Globus pallidus (tissue), 1 donor: ENCODE measurements at regions not wholly inside any gene's neighbourhood (a gene's known extent, or its start where the extent isn't known, plus 50 kb on each side); places are given as distances from the start of the nearest gene placed in this dataset.

Experiments
- DNase-seq: peaks from one replicate; pipeline ENCODE4 v3.0.0-alpha.2; 2015; ENCODE audit warnings: low spot score

DNA sequence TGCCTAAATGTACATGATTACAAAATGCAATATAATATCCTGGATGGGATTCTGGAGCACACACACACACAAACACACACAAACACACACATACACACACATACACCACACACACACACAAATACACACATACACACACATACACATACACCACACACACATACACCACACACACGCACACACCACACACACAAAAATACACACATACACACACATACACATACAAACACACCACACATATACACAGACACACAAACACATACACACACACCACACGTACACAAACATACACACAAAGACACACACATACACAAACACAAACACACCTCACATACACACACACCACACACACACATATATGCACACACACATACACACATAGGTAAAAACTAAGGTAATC is 134.6 kb upstream of the SYNDIG1 start:
- DNase-seq, result no peak

DNA sequence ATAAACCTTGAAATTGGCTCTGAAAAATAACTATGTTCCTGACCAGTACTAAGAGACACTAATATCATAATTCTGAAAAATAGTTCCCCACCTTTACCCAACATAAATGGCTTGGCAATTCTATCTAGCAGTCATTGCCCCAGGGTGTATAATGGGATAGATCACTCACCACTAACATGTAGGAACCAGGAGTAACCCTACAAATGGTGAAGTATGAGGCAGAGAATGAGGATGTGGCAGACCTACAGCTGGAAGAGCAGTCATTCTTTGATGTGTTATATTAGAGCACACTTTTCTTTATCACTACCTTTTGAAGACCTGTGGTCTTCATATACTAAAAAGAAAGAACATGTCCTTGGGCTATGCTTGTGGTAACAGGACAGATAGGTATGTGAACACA is 136.5 kb upstream of the SYNDIG1 start:
- no peak for DNase-seq

DNA sequence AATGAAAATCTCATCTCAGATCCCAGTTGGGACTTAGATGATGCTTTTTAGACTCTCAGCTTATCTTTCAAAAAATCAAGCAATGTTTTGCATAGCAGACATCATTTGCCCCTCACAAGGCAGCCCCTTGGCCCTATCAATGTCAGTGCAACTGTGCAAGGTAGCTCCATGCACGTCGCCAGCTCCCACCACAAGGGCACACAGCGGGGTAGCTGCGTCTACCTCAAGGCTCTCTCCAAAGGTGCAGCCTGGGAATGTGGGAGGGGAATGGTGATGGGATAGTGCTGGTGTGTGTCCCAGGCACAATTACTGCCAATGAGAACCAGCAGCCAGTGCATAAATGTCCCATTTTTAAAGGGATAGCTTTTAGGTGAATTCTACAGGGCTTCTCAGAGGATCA is 137.5 kb upstream of the SYNDIG1 start:
- no peak for DNase-seq

DNA sequence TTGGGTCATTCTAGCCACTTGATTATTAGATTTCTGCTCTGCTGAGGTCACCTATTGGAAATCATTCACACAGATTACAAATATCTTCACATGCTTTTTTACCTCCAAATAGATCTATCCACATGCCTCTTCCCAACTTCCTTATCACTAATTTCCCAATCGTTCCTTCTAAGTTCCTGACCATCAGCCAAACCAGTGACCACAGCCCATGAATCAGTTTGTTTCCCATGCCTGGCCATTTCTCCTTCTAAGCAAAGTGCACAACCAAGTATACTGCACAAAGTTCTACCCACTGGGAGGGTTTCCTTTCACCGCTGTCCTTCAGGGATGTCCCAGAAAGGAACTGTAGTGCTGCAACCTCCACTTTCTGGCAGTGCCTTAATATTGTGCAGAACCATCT is 140.5 kb upstream of the SYNDIG1 start:
- no peak for DNase-seq

DNA sequence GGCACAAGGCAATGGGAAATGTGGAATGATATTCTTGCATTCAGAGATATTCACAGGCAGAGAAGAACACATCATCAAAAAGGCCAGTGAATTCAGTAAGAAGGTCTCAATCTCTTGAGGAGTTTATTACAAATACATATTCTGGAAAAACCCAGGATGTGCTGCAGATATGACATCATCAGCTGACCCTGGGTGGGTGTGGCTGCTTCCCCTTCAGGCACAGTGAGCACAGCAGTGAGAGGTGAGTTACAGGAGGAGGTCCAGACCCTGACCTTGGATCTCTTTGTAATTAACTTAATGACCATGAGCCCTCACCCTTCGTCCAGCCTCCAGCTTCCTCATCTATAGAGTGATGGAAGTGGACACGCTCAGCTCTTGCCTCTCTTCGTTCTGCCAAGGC is 147.5 kb upstream of the SYNDIG1 start:
- no peak for DNase-seq

DNA sequence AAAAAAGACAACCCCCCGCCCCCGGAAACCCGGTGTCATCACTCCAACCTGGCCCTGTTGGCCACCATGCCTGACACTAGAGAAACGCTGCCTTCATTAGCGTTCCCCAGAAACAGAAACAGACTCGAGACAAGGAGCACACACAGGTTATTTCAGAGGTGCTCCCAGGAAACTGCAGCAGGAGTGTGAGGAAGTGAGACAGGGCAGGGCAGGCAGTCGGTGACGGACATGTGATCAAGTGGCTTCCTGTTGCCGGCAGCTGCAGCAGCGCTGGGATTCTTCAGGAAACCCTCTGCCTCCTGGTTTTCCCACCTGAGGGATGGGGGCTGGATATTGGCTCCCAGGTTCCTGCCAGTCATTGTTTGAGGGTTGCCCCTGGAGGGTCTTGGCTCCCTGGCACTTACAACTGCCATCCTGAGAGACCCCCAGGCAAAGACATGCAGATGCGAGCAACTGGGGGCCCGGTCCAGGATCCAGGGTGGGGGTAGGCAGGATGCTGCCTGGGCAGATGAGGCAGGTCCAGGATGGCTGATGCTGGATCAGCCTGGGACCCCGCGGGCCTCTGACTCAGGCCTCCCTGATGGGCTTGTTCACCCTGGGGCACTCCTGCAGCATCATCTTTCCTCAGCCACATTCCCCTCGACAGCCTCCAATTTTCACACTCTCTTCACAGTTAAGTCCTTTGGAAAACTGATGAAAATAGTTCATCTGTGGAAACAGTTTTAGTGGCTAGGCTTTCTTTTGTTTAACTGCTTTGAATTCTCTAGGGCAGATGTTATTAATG is 150.7 kb upstream of the SYNDIG1 start:
- no peak for DNase-seq

DNA sequence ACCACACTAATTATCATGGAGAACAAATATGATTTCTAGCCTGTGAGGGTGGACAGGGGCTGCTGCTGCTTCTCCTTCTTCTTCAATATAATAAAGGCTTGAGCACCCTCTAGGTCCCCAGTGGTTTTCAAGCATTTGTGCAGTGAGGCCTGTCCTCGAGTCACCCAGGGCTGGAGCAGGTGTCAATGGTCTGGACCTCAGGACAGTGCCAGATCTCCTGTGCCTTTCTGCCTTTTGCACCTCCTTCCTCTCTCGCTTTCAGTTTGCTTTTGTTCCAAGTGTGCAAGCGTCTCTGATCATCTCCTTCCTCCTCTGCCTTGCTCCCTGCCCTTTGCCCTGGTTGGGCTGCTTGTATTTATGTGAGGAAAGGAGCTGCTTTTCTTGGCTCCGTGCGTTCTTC is 152.2 kb upstream of the SYNDIG1 start:
- peak; percentile 13 for DNase-seq

DNA sequence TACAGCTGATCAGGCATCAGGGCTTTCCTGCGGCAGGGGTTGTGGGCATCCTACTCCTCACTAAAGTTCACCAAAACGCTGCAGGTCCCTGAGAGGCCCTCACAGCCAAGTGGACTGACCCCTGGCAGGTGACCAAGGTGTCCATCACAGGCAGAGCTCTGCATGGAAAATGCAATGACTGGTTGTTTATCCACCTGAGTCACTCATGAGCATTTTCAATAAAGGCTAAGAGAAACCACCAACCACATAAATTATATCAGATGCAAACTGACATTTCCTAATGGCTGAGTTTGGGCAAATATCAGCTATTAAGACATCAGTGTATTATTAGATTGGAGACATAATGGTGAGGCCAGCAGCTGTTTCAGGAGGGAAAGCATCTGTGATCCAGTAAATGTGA is 152.7 kb upstream of the SYNDIG1 start:
- no peak for DNase-seq

DNA sequence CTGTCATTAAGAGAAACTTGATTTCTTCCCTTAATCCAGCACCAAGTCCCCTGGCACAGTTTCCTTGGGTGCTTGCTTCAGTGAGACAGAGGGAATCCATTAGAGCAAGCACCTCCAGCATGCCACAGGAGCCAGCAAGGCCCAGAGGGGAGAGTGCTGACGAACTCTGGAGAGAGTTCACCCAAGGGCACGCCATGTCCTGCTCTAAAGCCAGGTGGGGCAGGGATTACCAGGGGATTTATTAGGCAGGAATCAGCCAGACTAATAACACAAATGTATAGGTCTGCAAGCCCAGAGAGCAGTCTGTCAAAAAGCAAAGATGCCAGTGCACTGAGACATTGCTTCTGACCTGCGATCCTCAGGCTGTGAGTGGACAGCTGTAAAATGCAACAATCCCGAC is 155.4 kb upstream of the SYNDIG1 start:
- DNase-seq, result no peak

DNA sequence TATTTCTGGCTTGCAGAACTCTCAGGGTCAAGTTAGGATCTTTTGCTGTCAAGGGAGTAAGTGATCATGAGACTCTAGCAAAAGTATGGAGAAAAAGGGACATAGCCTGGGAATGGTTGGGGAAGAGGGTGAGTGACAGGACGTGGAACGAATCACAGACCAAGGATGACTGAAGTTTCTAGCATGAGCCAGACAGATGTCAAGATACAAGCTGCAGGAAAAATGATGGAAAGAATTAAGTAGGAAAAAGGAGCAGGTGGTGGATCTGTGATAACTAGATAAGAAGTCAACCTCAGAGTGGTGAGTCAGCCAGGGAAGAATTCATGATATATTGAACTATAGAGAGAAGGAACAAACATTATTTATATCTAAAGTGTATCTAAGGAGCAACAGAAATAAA is 159.8 kb upstream of the SYNDIG1 start:
- DNase-seq, result no peak

DNA sequence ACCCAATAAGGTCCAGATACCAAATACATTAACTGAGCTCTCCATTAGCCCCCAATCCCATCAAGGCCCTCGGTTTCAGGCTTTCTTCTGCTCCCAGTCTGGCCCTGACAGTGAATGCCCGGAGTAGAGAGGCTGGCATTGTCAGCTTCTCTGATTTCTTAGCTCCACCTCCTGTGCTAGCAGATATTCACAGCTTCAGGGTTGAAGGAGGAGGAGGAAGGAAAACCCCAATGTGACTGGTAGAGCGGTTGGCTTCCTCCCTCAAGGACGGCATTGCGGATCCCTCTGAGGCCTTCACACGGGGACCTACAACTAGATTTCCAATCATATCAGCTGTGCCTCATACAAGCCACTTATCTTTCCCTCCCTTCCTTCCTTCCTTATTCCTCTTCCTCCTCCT is 164.1 kb upstream of the SYNDIG1 start:
- peak; percentile 40 for DNase-seq

DNA sequence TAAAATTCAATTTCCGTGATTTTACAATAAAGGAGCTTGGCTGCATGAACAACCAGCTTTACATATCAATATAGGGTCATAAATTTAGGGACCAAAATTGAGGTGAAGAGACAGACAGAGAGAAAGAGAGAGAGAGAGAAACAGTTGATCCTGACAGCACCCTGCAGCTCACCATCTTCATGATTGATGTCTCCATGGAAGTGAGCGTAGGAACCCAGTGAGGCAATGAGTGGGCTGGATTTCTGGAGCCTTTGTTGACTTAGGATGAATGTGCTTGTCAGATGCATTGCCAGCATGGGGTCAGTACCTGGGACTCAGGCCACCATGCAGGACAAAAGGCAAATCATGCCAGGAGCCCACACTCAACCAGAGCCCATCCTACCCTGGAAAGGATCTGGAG is 165.1 kb upstream of the SYNDIG1 start:
- DNase-seq, result no peak

DNA sequence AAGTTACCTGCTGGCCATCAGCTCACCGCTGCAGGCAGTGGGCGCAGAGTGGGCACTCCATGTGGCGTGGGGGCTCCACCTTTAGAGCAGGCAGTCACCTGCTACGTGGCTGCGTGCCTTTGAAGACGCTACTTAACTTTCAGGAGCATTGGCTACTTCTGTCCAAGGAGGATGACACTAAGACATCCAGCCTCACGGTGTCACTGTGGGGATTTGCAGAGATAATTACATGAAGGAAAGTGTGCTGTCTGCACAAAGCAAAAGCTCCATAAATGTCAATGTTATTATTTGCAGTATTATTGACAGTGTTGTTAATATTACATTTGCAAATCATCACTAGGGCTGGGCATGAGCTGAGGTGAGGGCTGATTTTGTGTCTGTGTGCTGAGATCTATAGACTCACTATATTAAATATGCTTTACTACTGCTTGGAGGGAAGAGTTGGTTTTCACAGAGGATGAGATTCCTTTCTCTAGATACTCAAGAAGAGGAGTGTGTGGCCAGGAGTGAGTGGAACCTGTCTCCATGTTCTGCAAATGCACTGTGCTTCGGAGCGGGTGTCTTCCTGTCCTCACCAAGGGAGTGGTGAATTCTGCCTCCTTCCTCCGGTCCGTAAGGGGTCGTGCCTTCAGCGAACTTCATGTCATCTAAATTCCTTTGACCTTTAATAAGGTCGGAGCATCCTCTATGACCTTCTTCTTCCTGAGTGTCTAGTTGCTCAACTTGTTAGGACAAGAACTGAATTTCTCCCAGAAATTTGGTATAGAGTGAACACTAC is 165.8 kb upstream of the SYNDIG1 start:
- peak; percentile 67 for DNase-seq

DNA sequence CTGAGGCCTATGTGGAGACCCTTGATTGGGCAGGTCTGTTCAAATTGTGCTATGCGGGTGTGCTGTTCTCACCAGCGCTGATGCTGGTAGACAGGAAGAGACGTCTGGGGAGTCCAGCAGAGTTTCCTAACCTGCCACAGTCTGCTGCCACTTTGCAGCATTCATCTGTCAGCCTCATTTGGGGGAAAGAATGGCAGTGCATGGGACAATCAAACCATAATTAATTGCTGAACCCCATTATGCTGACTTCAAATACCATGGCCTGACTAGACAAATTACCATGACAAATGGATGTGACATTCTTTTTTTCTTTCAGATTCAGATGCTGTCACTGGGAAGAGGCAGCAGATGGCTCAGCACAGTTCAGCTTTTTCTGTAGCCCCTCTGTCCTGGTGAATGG is 171.4 kb upstream of the SYNDIG1 start:
- no peak for DNase-seq

DNA sequence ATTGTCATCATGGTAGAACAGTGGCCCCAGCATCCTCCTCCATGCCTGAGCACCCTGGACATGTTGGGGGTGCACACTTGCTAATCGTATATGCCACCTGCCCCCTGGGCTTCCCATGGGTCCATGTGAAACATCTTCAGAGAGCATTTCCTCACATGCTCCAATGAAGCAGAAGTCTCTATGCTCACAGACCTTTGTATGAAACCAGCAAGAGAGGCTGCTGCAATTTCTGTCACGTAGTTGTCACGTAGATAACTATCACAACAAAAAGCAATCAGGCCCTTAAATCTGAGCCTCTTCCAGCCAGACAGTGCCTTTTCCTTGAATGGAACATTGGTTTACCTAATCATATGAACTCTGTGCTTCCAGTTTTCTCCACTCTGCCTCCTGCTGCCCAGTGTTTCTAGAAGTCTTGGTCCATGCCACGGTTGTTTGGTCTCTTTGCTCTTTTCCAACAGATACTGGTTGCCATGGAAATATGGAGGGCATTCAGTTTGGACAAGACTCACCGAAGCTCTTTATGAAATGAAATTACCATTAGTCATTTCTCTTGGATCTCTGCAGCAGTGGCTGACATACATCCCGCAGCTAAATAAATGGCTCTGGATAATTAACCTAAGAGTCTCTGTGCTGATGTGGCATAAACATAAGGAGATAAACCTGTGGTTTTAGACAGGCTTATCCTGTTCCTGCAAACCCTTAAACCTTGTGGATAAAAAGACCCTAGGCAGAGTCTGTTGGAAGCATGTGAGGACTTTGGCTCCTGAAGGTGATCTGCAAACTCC is 172.8 kb upstream of the SYNDIG1 start:
- DNase-seq, result no peak

DNA sequence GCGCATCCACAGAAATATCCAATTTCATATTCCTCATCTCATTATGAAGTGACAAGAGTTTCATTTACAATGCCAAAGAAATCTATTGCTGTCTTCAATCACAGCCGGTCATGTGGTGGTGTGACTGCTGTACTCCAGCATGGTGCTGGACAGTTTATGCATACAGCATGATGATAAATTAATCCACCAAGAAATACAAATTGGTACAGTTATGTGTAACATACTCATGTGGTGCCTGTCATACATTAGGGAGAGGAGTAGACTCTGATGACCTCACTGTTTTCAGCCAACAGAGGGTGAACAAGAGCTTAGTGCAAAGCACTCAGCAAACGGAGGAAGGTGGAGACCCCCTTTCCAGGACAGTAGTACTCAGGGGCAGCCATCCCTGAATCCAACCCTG is 178.4 kb upstream of the SYNDIG1 start:
- no peak for DNase-seq

DNA sequence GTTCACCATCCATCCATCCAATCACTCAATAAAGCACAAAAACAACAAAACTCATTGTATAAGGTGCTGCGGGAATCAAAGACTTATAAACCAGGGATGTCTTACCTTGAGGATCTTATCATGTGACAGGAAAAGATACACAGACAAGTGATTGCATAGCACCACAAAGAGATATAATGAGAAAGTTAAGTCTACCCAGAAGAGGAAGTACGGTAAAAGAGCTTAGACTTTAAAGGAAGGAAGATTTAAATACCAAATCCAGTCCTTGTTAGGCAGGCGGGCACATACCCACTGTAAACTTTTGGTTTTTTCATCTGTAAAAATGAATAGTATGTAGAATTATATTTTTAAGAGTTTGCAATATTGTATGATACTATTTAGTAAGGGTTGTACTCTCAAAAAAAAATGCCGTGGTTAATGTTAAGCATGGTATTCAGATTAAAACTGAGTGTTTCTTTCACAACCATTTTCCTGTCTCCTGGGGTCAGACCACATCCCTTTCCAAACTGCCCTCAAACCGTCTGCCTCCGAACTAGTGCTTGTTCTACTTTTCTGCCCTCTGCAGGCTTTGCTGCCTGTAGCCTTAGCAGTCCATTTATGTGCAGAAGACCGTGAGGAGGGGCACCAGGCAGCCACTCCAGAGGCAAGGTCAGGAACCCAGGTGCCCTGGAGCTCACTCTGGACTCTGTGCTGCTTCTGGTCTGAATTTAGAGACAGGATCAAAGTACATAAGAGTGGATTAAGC is 179.5 kb upstream of the SYNDIG1 start:
- DNase-seq, result no peak

DNA sequence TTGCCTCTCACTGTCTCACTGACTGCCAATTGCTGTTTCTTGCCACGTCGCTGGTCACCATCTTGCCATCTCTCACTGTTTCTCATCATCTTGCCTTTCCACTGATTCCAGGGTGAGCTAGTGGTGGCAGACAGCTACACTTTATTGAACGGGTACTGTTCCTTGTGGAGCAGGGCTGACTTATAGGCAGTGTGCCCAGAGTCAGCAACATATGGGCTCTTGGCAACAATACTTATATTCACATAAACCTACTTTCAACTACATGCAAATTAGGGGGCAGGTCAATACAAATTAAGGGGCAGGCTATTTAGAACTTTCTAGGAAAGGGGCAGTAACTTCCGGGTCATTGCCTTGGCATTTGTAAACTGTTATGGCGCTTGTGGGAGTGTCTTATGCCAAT is 186.2 kb upstream of the SYNDIG1 start:
- no peak for DNase-seq

DNA sequence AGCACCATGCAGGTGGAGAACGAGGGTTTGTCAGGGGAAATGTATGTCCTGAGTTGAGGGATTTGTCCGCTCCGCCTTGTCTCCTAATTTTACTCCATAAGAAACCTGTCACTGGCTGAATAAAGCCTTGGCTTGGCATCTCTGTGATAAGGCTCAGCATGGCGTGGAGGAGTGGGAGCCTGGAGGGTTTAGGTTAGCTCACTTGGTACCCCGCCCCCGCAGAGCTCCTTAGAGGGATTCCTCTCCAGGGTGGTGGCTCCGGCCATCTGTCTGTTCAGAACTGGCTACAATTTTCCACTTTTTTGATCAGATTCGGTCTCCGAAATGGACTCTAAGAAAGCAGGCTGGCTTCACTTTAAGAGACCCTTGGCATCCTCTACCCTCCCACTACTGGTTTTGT is 192.2 kb upstream of the SYNDIG1 start:
- no peak for DNase-seq

DNA sequence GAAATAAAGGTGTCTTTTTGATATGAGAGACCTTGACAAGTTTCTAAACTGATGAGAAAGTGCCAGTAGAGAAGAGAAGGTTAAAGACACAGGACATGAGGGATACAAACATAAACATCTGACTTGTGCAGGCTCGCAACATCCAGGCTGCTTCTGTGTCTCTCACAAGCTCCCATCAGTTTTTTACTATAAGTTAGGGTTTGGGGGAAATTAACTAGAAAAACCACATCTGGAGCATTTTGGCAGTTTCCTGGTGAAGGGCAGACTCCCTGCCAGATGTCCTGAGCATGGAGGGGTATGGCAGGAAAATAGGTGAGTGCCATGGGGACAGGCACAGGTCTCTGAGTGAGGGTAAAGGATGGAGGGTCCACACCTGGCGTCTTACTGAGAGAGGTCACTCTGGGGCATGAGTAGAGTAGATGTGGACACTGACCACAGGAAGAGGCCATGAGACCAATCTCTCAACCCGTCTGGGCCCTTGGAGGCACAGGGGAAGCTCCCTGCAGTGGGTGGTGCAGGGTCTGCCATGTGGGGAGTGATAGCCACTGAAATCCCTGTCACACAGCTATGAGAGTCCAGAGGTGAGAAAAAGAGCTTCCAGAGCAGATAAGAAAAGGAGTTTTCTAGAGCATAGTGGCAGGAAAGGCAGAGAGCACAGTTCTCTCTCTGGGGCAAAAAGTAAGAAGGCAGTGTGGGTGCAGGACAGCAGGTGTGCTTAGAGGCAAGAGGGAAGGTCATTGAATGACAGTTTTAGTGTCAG is 193.3 kb upstream of the SYNDIG1 start:
- no peak for DNase-seq

DNA sequence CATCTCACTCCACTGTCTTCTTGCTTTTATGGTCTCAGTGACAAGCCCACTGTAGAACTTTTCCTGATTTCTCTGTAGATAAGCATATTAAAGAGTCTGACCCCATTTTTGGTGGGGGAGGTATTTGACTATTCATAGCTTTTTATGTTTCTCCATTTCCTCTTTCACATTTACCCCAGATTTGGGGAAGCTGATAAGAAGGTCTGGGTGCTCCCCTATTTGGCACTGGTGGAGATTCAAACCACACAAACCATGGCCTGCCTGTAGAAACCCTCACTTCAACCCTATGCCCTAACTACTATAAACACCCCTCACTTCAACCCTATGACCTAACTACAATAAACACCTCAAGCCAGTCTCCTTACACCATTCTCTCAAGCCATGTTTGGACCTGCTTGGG is 196.2 kb upstream of the SYNDIG1 start:
- DNase-seq, result no peak
